Activated T-cell treated with anti-CD3 and anti-CD28 coated beads for 48 hours (primary cell): ENCODE measurements at regions not wholly inside any gene's neighbourhood (a gene's known extent, or its start where the extent isn't known, plus 50 kb on each side); places are given as distances from the start of the nearest gene placed in this dataset.
"Not testable (repeated sequence)": the region's sequence is repeated elsewhere in the genome, so short reads cannot be mapped to it uniquely, and the experiment has no call there.

Experiments
- DNase-seq: peaks from one replicate; pipeline ENCODE4 v3.0.0-alpha.2; 2020; ENCODE audit warnings: low read depth

- no peak for DNase-seq
These were observed 268.4 kb downstream of the IGSF11 start for GRCh38 chr3:118766306-118766669.

GRCh38 chr3:118772036-118772435, 262.6 kb downstream of the IGSF11 start:
- DNase-seq: no peak

GRCh38 chr3:118772547-118773011, 262.1 kb downstream of the IGSF11 start:
- DNase-seq: no peak

- DNase-seq: no peak
These were observed 259.6 kb downstream of the IGSF11 start for GRCh38 chr3:118775021-118775420.

- no peak for DNase-seq
These were observed 256.4 kb downstream of the IGSF11 start for GRCh38 chr3:118778201-118778600.

- no peak for DNase-seq
These were observed 253.4 kb downstream of the IGSF11 start for GRCh38 chr3:118781232-118781631.

- DNase-seq: no peak
These were observed 252.8 kb downstream of the IGSF11 start for GRCh38 chr3:118781839-118782238.

- DNase-seq: no peak
These were observed 251.9 kb downstream of the IGSF11 start for GRCh38 chr3:118782755-118783202.

- DNase-seq: no peak
These were observed 249.2 kb downstream of the IGSF11 start for GRCh38 chr3:118785415-118785814.

GRCh38 chr3:118791246-118791645, 243.4 kb downstream of the IGSF11 start:
- no peak for DNase-seq

GRCh38 chr3:118792191-118792590, 242.5 kb downstream of the IGSF11 start:
- DNase-seq: no peak

- no peak for DNase-seq
These were observed 241.5 kb downstream of the IGSF11 start for GRCh38 chr3:118793176-118793575.

GRCh38 chr3:118799303-118799702, 235.3 kb downstream of the IGSF11 start:
- DNase-seq: no peak

- DNase-seq: no peak
These were observed 232.7 kb downstream of the IGSF11 start for GRCh38 chr3:118801899-118802298.

- DNase-seq: no peak
These were observed 232.1 kb downstream of the IGSF11 start for GRCh38 chr3:118802325-118803095.

- DNase-seq: no peak
These were observed 231.6 kb downstream of the IGSF11 start for GRCh38 chr3:118803096-118803476.

- no peak for DNase-seq
These were observed 229.6 kb downstream of the IGSF11 start for GRCh38 chr3:118805007-118805406.

GRCh38 chr3:118806423-118806822, 228.2 kb downstream of the IGSF11 start:
- DNase-seq: no peak

- not testable (repeated sequence) for DNase-seq
These were observed 227.3 kb downstream of the IGSF11 start for GRCh38 chr3:118807349-118807748.

GRCh38 chr3:118808723-118809122, 225.9 kb downstream of the IGSF11 start:
- DNase-seq: no peak

GRCh38 chr3:118809696-118810498, 224.7 kb downstream of the IGSF11 start:
- DNase-seq: no peak

GRCh38 chr3:118810499-118811035, 224.1 kb downstream of the IGSF11 start:
- no peak for DNase-seq

- DNase-seq: no peak
These were observed 223.4 kb downstream of the IGSF11 start for GRCh38 chr3:118811236-118811732.
